Nephron progenitor cell (in vitro differentiated cells): ENCODE measurements at regions not wholly inside any gene's neighbourhood (a gene's known extent, or its start where the extent isn't known, plus 50 kb on each side); places are given as distances from the start of the nearest gene placed in this dataset.

ENCODE experiments used
- DNase-seq: peaks from one replicate; pipeline ENCODE4 v3.0.0; 2021
- H3K27ac Mint-ChIP-seq: 2 replicates; pipeline ENCODE4 v1.8.0; 2021; ENCODE audit warnings: mild to moderate bottlenecking, moderate library complexity, mixed read lengths
- H3K27me3 Mint-ChIP-seq: 2 replicates; pipeline ENCODE4 v1.8.0; 2021; ENCODE audit warnings: mild to moderate bottlenecking, low read depth, mixed read lengths; ENCODE audit not compliant: poor library complexity
- H3K36me3 Mint-ChIP-seq: 2 replicates; pipeline ENCODE4 v1.8.0; 2021; ENCODE audit warnings: low read depth, mixed read lengths
- H3K4me1 Mint-ChIP-seq: 2 replicates; pipeline ENCODE4 v1.8.0; 2021; ENCODE audit warnings: mixed read lengths
- H3K4me3 Mint-ChIP-seq: 2 replicates; pipeline ENCODE4 v1.8.0; 2021; ENCODE audit warnings: mild to moderate bottlenecking, moderate library complexity, mixed read lengths
- H3K9me3 Mint-ChIP-seq: 2 replicates; pipeline ENCODE4 v1.8.0; 2021; ENCODE audit warnings: mild to moderate bottlenecking, moderate library complexity, mixed read lengths
- CTCF ChIP-seq: fragments of 200-600 bp; sonication (generic); IDR thresholded peaks from 2 replicates; pipeline ENCODE4 v1.5.0; 2021; ENCODE audit warnings: antibody characterized with exemption

DNA sequence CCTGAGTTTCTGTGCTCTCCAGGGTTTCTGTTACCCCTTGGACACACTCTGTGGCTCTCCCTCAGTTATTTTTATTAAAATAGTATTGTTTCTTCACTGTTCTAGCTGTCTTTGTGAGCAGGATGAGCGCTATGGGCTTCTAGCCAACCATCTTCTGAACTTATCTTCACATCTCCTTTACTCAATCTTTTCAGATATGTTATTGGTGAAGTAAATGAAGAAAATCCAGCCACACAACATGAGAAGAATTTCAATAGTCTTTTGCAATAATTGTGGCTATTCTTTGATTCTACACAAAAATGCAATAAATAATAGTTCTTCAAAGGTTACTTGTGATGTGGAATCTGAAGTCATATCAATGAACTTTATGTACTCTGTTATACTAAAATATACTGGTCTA is 80.3 kb upstream of the CAMK1G start:
- peaks cover 8% of the 10 kb centered on the region for H3K4me1 Mint-ChIP-seq

DNA sequence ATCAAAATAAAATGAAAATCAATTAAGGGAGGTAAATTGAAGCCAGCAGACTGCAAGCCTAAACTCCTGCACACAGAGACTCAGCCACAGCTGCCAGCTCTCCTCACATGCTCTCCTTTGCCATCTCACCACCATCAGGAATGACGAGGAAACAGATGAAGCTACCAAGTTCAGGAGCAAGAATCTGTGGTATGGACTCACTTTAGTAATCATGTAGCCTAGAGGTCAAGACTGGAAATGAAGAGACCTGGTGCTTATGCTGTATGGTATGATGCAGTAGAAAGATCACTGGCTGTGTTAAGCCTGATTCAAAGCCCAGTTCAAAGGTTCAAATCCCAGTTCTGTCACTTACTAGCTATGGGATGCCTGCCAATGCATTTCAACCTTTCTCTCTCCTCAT is 78.9 kb upstream of the CAMK1G start:
- Mint-ChIP-seq H3K9me3 (peaks cover 19% of the 10 kb centered on the region), H3K4me1 (peaks cover 18% of the 10 kb centered on the region), H3K4me3 (no peak overlapping the region), H3K36me3 (peaks cover 14% of the 10 kb centered on the region), H3K27me3 (no peaks in the 10 kb centered on the region), H3K27ac (no peak overlapping the region)
- DNase-seq, result no peak
- TF ChIP-seq CTCF, result no peak

More for the DNA sequence above, 80.3 kb upstream of the CAMK1G start:
- H3K9me3 Mint-ChIP-seq, result peaks cover 30% of the 10 kb centered on the region
- H3K27me3 Mint-ChIP-seq, result no peaks in the 10 kb centered on the region
- no peak for DNase-seq
- peaks cover 18% of the 10 kb centered on the region for H3K36me3 Mint-ChIP-seq
- no peak overlapping the region for H3K27ac Mint-ChIP-seq
- no peak overlapping the region for H3K4me3 Mint-ChIP-seq
- no peak for TF ChIP-seq CTCF

- Mint-ChIP-seq H3K36me3 (peaks cover 12% of the 10 kb centered on the region), H3K4me1 (peaks cover 21% of the 10 kb centered on the region), H3K4me3 (no peak overlapping the region), H3K27ac (no peak overlapping the region), H3K27me3 (no peaks in the 10 kb centered on the region), H3K9me3 (peaks cover 15% of the 10 kb centered on the region)
- no peak for DNase-seq
- TF ChIP-seq CTCF, result no peak
Observed at GRCh38 chr1:209505044-209505443, 78.5 kb upstream of the CAMK1G start.

GRCh38 chr1:209506101-209506500 is 77.4 kb upstream of the CAMK1G start:
- DNase-seq, result no peak
- H3K36me3 Mint-ChIP-seq, result peaks cover 3% of the 10 kb centered on the region
- H3K27ac Mint-ChIP-seq, result no peak overlapping the region
- H3K9me3 Mint-ChIP-seq, result peaks cover 4% of the 10 kb centered on the region
- no peaks in the 10 kb centered on the region for H3K27me3 Mint-ChIP-seq
- no peak for TF ChIP-seq CTCF
- H3K4me1 Mint-ChIP-seq, result peaks cover 25% of the 10 kb centered on the region
- no peak overlapping the region for H3K4me3 Mint-ChIP-seq

DNA sequence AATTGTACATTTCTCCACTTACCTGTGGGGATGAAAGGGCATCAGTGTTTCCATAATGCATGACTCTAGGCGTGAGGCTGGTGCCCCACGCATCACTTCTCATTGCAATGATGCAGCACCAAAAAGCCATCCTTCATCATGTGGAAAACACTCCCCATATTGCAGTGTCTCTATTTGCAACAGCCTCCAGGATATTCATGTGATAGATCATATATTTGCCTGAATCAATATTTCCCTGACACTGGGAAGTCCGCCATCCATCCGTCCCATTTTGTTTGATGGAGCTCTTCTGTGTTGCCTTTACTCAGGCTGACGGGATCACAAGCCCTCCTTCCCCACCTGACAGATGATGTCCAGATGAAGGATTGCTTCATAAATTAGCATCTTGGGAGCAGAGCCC is 74.5 kb upstream of the CAMK1G start:
- no peak overlapping the region for H3K4me3 Mint-ChIP-seq
- no peak for TF ChIP-seq CTCF
- no peaks in the 10 kb centered on the region for H3K36me3 Mint-ChIP-seq
- no peak for DNase-seq
- peaks cover 3% of the 10 kb centered on the region for H3K27me3 Mint-ChIP-seq
- no peak overlapping the region for H3K27ac Mint-ChIP-seq
- peaks cover 25% of the 10 kb centered on the region for H3K4me1 Mint-ChIP-seq
- H3K9me3 Mint-ChIP-seq, result peaks cover 3% of the 10 kb centered on the region

- Mint-ChIP-seq H3K9me3 (peaks cover 3% of the 10 kb centered on the region), H3K27me3 (peaks cover 6% of the 10 kb centered on the region), H3K4me1 (peaks cover 25% of the 10 kb centered on the region), H3K27ac (no peak overlapping the region), H3K36me3 (no peaks in the 10 kb centered on the region), H3K4me3 (no peak overlapping the region)
- DNase-seq, result no peak
- no peak for TF ChIP-seq CTCF
Observed at GRCh38 chr1:209510063-209510462, 73.5 kb upstream of the CAMK1G start.
